ENCODE measurements at regions not wholly inside any gene's neighbourhood (a gene's known extent, or its start where the extent isn't known, plus 50 kb on each side); places are given as distances from the start of the nearest gene placed in this dataset.

DNA sequence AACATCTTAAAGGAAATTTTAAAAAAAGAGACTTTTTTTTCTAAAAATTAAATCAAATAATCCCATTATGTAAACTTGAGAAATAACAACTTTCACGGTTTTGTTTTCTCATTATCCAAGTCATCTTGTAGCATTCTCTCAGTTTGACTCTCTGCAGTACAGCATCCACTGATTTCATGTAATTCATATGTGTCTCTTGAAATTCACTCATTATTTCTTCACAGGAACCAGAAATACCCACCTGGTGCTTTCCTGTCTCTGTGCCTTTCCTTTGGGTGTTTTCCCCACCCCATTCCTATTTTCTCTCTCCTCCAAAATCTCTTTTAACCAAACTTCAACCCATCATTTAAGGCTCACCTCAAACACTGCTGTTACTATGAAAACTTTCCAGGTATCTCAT is 116.1 kb upstream of the STK17B start:
- Histone ChIP-seq H4K20me1 (replicated peaks; ENCODE audit: insufficient read depth) (no peaks in the 10 kb centered on the region), H2AFZ (no peak overlapping the region), H3K27ac (ENCODE audit: low read depth) (no peak overlapping the region), H3K27me3 (ENCODE audit: insufficient read depth) (no peaks in the 10 kb centered on the region), H3F3A (replicated peaks; ENCODE audit: low read depth) (no peaks in the 10 kb centered on the region), H3K36me3 (ENCODE audit: insufficient read depth) (no peaks in the 10 kb centered on the region), H3K9me2 (ENCODE audit: insufficient read depth) (no peaks in the 10 kb centered on the region), H3K4me2 (no peak overlapping the region), H3K4me1 (ENCODE audit: insufficient read depth) (no peaks in the 10 kb centered on the region), H3K79me2 (replicated peaks; ENCODE audit: insufficient read depth) (no peaks in the 10 kb centered on the region), H3K4me3 (no peak overlapping the region)
- no peak for ATAC-seq
- H3K9me3 Mint-ChIP-seq = peaks cover 3% of the 10 kb centered on the region; the same call in 2 of the 3 replicates
- no peak overlapping the region for H3K4me3 Mint-ChIP-seq
- peak overlapping the region; percentile 34; the same call in 1 of the 2 replicates for H3K27ac Mint-ChIP-seq
- H3K4me1 Mint-ChIP-seq = no peaks in the 10 kb centered on the region
- DNase-seq (ENCODE audit: low spot score) = no peak
- TF ChIP-seq ZNF114 (CRISPR knock-in tag; IDR thresholded peaks at IDR 0.05) (no peak), REST (IDR thresholded peaks at IDR 0.05; ENCODE audit: unreplicated experiment) (no peak), STAT1 (IDR thresholded peaks at IDR 0.05; ENCODE audit: unreplicated experiment) (no peak), EZH2 (IDR thresholded peaks at IDR 0.05; ENCODE audit: low read depth, unreplicated experiment) (no peak), JUNB (IDR thresholded peaks at IDR 0.05; ENCODE audit: unreplicated experiment) (no peak), CREB1 (CRISPR knock-in tag; IDR thresholded peaks at IDR 0.05; ENCODE audit: low read depth) (no peak), POLR2AphosphoS5 (IDR thresholded peaks at IDR 0.05; ENCODE audit: low read depth) (no peak)
- TF ChIP-seq, protein P1, sequence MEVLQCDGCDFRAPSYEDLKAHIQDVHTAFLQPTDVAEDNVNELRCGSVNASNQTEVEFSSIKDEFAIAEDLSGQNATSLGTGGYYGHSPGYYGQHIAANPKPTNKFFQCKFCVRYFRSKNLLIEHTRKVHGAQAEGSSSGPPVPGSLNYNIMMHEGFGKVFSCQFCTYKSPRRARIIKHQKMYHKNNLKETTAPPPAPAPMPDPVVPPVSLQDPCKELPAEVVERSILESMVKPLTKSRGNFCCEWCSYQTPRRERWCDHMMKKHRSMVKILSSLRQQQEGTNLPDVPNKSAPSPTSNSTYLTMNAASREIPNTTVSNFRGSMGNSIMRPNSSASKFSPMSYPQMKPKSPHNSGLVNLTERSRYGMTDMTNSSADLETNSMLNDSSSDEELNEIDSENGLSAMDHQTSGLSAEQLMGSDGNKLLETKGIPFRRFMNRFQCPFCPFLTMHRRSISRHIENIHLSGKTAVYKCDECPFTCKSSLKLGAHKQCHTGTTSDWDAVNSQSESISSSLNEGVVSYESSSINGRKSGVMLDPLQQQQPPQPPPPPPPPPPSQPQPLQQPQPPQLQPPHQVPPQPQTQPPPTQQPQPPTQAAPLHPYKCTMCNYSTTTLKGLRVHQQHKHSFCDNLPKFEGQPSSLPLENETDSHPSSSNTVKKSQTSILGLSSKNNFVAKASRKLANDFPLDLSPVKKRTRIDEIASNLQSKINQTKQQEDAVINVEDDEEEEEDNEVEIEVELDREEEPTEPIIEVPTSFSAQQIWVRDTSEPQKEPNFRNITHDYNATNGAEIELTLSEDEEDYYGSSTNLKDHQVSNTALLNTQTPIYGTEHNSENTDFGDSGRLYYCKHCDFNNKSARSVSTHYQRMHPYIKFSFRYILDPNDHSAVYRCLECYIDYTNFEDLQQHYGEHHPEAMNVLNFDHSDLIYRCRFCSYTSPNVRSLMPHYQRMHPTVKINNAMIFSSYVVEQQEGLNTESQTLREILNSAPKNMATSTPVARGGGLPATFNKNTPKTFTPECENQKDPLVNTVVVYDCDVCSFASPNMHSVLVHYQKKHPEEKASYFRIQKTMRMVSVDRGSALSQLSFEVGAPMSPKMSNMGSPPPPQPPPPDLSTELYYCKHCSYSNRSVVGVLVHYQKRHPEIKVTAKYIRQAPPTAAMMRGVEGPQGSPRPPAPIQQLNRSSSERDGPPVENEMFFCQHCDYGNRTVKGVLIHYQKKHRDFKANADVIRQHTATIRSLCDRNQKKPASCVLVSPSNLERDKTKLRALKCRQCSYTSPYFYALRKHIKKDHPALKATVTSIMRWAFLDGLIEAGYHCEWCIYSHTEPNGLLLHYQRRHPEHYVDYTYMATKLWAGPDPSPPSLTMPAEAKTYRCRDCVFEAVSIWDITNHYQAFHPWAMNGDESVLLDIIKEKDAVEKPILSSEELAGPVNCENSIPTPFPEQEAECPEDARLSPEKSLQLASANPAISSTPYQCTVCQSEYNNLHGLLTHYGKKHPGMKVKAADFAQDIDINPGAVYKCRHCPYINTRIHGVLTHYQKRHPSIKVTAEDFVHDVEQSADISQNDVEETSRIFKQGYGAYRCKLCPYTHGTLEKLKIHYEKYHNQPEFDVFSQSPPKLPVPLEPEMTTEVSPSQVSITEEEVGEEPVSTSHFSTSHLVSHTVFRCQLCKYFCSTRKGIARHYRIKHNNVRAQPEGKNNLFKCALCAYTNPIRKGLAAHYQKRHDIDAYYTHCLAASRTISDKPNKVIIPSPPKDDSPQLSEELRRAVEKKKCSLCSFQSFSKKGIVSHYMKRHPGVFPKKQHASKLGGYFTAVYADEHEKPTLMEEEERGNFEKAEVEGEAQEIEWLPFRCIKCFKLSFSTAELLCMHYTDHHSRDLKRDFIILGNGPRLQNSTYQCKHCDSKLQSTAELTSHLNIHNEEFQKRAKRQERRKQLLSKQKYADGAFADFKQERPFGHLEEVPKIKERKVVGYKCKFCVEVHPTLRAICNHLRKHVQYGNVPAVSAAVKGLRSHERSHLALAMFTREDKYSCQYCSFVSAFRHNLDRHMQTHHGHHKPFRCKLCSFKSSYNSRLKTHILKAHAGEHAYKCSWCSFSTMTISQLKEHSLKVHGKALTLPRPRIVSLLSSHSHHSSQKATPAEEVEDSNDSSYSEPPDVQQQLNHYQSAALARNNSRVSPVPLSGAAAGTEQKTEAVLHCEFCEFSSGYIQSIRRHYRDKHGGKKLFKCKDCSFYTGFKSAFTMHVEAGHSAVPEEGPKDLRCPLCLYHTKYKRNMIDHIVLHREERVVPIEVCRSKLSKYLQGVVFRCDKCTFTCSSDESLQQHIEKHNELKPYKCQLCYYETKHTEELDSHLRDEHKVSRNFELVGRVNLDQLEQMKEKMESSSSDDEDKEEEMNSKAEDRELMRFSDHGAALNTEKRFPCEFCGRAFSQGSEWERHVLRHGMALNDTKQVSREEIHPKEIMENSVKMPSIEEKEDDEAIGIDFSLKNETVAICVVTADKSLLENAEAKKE (CRISPR knock-in tag; IDR thresholded peaks at IDR 0.05) = no peak
- TF ChIP-seq, protein P2, sequence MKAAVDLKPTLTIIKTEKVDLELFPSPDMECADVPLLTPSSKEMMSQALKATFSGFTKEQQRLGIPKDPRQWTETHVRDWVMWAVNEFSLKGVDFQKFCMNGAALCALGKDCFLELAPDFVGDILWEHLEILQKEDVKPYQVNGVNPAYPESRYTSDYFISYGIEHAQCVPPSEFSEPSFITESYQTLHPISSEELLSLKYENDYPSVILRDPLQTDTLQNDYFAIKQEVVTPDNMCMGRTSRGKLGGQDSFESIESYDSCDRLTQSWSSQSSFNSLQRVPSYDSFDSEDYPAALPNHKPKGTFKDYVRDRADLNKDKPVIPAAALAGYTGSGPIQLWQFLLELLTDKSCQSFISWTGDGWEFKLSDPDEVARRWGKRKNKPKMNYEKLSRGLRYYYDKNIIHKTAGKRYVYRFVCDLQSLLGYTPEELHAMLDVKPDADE (IDR thresholded peaks at IDR 0.05) = no peak
- H3K27me3 Mint-ChIP-seq (ENCODE audit: insufficient read depth, low read depth, poor library complexity) = peaks cover 2% of the 10 kb centered on the region
- peaks cover 4% of the 10 kb centered on the region; the same call in 2 of the 3 replicates for H3K36me3 Mint-ChIP-seq (ENCODE audit: low read depth)

Measured in GM23338 (cell line).